Esophagus mucosa (tissue), 1 donor: ENCODE measurements at regions not wholly inside any gene's neighbourhood (a gene's known extent, or its start where the extent isn't known, plus 50 kb on each side); places are given as distances from the start of the nearest gene placed in this dataset.

ENCODE experiments used
- ATAC-seq: fragments of 200-7000 bp; cut with Tn5 transposase; one replicate; pipeline ENCODE4 v1.9.1; 2020
- donor health status: DM: yes; HTN: yes; CAD: no.

DNA sequence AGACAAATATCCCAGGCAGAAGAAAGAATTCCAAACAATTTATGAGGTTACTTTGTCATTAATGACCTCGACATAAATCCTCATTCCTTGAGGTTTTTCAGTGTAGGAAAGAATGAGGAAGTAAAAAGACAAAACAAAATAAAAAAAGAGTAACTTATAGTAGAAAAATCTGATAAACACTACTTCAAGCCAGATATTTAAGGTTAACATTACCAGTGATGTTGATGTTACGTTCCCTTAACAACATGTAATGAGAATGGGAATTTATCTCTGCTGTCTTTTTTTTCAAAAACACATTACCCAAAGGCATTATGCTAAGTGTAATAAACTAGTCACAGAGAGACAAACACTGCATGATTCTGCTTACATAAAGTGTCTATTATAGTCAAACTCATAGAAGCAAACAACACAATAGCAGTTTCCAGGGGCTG is 935.1 kb downstream of the SLITRK1 start:
- no peak for ATAC-seq

DNA sequence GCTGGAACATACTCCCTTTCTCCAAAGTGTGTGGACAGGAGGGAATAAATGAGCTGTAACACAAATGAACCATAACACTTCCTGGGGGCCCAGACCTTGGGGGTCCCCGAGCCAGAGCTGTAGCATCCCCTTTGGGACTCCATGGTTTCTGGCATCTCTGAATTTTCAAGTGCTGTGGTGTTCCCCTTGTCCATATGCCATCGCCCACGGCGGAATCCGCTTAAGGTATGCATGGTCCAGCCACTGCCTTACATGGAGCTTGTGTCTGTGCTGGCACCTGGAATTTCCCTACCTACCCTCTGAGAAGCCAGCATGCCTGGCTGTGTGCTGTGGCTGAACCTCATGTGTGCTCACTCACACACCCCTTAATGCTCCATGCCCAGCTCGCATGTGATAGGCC is 943.6 kb downstream of the SLITRK1 start:
- ATAC-seq: no peak

DNA sequence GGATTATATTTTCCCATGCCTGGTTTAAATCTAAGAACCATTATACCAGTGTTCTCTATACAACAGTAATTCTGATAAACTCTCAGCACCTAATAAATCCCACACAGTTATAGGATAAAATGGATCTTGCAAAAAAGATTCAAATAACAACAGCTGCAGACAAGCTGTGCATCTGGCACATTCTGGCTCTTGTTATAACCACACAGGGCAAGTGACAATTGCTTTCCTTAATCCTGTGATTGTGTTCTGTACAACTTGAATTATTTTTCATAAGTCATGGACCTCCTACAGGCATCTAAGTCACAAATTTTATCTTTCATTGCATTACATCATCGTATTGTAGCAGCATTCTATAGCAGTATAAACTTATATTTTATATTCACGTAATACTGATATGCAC is 948.3 kb downstream of the SLITRK1 start:
- ATAC-seq: no peak

DNA sequence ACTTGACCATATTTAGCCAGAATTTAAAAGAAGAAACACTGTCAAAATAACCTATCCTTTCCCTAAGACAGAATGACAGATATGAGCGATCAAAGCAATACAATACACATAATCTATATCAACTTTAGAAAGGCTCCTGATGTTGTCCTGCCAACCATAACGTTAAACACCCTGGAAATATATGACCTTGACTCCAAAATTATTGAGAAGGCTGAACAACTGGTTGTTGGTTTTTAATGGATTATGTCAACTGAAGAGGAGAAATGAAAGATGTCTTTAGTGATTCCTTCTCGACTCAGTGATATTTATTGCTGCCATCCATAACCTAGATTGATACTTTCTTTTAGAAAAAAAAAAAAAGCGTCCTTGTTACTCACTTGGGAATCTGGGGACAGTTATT is 957.2 kb downstream of the SLITRK1 start:
- ATAC-seq: no peak

DNA sequence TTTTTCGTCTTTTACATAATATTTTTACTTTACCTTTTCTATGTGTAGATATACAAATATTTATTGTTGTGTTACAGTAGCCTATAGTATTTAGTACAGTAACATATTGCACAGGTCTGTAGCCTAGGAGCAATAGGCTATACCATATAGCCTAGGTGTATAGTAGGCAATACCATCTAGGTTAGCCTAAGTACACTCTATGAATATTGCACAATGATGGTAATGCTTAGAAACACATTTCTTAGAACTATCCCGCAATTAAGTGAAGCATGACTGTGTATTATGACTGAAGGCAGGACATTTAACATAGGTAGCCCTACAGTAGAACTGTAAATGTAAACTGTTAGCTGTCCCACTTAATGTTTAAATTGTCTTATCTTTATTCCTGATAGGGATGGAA is 964.3 kb downstream of the SLITRK1 start:
- ATAC-seq: no peak

DNA sequence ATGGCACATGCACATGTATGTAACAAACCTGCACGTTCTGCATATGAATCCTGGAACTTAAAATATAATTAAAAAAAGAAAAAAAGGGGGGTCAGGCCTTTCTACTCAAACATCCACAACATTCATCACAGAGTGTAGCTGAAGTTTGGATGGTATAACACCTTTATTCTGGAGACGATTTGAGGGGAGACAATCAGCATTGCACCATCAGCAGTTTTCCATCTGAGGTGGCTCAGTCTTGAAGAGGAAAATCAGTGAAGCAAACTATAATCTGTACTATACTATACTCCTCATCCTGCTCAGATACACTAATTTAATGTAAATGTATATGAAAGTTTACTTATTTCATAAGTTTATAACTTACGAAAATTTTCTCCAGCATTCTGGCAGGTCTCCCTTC is 969.7 kb downstream of the SLITRK1 start:
- ATAC-seq: no peak

DNA sequence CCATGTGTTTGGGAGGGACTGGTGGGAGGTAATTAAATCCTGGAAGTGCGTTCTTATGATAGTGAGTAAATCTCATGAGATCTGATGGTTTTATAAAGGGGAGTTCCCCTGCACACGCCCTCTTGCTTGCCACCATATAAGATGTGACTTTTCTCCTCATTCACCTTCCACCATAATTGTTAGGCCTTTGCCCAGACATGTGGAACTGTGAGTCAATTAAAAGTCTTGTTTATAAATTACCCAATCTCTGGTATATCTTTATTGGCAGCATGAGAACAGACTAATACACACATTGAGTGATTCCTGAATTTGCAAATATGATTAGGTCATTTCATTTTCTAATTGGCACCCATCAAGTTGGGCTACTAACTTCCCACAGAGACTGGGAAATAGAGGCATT is 977.2 kb downstream of the SLITRK1 start:
- ATAC-seq: no peak

DNA sequence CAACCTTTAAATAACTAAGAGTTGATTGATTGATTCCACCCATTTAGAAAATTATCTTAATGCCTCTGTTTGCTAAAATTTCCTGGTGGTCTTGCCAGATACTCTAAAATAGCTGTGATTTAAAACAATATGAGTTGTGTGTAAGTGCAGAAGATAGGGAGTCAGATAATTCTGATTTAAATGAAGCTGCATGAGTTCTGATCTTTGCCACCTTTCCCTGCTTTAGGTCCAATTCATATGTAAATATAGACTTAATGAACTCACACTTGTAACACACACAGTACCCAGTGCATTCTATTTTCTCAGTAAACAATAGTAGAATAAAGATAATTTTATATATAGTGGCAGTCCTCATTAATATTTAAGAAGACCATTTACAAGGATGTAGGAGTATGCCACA is 981.8 kb downstream of the SLITRK1 start:
- ATAC-seq: no peak

DNA sequence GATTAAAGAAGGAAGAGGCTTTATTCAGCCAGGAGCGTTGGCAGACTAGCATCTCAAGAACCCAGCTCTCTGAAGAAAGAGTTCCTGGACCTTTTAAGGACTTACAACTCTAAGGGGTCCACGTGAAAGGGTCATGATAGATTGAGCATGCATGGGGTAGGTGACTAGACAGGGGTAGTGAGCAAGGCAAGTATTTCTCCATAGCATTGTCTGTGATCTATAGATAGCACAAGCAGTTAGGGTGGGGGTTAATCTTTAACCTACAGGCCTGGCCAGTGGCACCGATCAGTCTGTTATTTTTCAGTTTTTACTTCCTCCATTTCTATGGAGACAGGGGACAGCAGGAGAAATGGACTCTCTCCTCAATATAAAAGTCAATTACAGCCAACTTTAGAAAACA is 983.7 kb downstream of the SLITRK1 start:
- ATAC-seq: no peak

DNA sequence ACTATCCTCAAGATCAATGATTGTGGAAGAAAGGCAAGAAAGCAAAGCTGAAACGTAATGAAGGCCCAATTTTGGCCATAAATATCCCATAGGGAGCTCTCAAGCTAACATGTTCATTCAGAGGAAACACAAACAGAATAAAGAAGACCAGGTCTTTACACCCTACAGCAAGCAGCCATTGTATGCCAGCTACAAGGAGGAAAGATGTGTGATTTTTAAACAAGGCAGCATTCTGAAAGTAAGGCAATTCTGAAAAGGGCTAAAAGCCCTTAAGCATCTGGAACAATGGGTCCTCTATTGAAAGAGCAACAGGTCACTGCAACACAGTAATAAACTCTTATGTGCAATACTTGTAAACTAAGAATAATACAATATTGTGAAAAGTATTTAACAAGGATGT is 1002.4 kb downstream of the SLITRK1 start:
- ATAC-seq: no peak

DNA sequence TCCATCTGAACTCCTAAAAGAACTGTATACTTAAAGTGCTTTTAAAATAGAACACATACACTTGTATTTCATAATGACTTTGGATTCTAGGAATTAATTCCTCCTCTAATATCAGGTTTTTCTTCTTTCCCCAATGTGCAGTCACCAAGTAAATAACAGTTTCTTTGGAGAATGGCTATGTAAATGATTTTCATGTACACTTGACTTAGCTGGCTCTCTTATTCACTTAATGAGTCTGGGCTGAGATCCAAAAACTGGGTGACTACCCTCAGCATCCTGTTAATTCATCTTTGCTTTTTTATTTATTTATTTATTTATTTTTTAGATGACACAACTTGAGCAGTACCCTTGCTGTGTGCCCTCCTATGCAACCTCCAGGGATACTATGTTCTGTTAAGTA is 1003.7 kb downstream of the SLITRK1 start:
- ATAC-seq: no peak

DNA sequence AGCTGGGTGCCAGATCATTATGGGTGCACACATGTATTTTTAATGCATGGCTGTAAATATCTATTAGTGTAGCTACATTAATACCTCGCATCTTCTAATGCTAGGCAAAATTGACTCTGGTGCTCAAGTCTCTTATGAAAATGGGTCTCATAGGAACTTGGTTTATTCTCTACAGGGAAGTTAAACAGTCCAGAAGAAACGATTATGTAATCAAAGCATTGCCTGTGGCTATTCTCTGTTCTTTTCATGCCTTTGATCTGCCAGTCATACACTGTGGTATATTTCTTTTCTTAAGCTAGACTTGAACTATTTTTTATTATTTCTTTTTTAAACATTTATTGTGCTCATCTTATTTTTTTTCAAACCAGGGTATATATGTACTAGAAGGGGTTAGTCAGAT is 1015.0 kb downstream of the SLITRK1 start:
- ATAC-seq: no peak

DNA sequence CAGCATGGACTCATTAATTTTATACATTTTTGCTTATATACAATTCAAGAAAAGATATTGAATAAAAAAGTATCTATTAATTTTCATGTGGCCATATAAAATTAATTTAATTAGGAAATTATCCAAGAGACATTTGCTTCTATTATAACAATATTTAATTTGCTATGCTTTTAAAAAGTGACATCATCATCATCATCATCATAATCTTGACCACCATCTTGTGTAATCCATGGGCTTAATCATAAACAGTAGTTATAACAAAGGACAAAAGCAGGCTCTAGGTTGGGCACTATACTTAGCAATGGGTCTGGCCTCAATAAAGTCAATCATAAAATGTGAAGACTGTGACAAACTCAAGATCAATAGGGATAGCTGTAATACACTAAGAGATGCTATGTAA is 1031.6 kb downstream of the SLITRK1 start:
- no peak for ATAC-seq

DNA sequence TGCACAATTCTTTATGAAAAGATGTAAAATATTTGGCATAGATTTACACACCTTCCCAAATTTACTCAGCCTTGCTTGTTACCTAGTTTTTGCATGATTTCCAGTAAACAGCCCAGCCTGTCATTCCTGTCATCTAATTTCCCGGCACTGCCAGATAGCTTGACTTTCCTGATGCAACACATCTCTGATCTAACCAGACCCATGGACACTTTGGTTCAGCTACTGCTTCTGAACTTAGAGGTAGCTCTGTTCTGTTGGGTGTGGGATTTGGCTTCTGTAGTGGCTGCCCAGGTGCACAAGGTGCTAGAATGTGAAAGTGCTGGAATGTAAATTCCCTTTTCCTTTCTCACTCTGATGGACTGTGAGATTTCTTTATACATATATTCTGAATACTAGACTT is 1033.5 kb downstream of the SLITRK1 start:
- ATAC-seq: no peak

DNA sequence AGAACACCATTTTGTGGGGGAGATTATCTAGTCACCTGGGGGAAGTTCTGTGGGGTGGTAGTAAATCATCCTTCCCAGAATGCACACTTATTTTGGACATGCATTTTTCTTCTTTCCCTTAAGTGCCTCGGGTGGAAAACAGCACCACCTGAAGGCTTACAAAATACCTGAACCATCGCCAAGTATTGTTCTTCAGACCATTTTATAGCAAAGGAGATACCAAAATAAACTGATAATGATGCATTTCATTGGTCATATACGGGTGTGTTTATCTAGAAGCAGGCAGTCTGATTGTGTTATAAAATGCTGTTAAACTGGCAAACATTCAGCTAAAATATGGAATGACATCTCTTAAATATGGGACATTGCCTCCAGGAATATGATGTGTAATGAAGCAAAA is 1034.7 kb downstream of the SLITRK1 start:
- no peak for ATAC-seq

DNA sequence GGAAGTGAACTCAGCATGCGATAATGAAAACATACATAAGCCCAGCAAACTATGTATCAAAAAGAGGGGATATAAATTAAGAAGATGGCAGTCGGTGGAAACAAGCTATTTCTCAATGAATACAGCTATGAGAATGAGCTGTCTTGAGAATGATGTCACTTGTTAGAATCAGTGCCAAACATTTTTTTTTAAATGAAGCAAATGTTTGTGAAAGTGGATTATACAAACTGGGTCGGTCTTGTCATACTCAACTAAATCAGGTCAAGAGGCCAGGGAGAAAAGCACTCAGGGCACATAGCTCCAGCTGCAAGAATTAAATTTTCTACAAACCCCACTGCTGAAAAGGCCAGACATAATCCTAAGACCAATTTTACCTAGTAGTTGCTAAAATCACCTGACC is 1048.4 kb downstream of the SLITRK1 start:
- no peak for ATAC-seq

DNA sequence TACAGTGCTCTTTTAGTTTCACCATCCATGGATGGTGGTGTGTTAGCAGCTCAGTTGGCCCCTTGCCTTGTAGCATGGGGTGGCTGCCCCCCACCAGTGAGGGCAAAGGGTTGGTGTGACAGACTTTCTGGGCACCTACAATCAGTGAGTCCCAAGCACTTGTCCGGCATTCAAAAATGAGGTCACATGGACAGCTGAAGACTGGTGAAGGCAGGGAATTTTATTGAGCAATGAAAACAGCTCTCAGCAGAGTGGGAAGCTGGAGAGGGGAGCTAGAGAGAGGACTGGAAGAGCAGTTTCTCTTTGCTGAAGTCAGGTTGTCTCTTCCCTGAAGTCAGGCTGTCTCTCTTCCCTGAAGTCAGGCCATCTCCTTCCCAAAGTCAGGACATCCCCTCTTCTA is 1053.2 kb downstream of the SLITRK1 start:
- no peak for ATAC-seq

DNA sequence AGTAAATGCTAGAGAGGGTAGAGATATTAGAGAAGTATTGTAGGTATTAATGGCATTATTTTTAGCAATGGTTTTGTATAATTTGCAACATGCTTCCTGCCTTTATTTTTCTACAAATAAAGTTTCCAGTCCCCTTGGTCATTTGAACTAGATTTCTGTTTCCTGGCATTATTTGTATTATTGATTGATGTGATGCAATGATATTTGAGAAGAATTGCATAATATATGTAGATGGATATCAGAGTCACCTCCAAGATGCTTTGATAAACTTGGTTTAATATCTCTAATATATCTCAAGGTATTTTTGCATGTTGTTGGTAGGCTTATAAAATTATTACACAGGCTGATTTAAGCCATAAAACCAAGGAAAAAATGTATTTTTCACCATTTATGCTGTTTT is 1054.5 kb downstream of the SLITRK1 start:
- ATAC-seq: no peak

DNA sequence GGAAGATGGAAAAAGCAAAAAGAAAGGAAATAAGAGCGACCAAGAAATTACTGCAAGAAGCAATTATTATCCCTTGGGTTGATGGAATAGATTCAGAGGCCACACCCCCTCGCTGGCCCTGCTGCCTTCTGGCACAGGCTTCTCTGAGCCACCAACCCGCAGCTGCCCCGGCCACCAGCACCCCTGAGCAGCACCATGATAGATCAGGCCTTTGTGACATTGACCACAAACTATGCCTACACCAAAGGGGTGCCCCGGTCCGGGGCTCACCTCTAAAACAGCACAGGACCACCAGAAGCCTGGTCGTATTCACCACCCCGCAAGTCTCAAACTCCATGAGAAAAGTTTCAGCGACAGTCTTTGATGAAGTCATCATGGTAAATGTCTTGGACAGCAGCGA is 1059.3 kb downstream of the SLITRK1 start:
- ATAC-seq: no peak

DNA sequence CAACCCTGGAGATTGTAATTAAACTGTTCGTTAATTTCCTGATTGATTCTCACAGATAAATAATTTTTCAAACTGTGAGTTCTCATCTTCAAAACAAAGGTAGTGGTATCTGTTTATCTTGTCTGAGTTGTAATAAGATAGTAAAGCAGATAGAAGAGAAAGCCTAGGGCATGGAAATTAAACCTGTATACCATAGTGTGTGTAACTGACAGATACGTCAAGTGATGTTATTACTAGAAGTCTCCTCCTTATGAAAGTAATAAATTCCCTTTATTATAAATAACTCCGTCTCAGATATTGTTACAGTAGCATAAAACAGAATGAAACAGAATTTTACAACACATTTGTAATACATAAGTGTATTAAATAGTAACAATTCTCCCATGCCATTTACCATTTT is 1065.1 kb downstream of the SLITRK1 start:
- no peak for ATAC-seq

DNA sequence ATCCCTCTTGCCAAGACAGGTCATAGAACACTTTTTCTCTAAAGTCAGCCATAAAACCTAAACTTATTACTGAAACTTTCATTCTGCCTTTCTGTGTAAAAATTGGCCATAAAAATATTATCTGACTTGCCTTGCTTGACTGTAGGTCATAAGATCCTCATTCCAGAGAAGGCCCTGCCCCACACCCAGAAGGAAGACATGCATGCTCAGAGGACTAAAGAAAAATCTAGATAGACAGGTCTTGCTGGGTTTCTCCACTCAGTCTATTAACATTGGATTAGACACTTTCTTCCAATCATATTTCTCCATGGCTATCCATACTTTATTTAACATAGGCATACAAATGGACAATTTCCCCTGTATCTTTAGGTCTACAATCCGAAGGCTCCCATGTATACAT is 1066.5 kb downstream of the SLITRK1 start:
- ATAC-seq: peak; percentile 39

DNA sequence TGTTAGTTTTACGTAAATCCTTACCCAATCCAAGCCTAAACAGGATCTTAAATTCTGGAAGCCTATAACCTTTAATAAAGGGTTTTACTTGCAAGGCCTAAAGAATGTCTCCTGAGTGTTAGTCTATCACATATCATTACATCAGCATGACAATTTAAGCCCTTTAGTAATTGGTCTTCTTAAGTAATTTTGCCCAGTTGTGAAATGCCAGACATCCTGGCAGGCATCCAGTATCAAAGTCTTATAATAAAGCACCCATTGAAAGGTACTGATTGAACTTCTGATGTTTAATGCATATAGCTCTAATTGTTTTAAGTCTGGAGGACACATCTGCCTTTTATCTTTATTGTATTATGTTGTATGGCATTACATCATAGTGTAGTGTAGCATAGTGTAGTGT is 1078.9 kb downstream of the SLITRK1 start:
- no peak for ATAC-seq

DNA sequence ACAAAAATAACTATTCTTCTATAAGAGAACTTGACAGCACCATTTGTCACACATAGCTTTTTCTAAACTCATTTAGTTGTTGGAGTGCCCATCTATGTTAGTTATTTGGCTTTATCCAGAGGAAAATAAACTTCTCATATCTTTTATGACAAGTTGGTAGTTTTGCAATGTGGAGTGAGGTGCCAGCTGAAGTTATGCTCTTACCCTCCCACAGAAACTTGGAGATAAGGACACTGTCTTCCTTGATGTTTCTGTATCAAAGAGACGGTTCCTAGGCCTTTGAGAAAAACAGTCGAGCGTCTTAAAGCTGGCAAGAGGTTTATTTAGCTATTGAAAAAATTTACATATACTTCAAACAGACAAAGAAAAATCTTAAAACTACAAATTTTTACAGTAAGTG is 1079.7 kb downstream of the SLITRK1 start:
- ATAC-seq: no peak

DNA sequence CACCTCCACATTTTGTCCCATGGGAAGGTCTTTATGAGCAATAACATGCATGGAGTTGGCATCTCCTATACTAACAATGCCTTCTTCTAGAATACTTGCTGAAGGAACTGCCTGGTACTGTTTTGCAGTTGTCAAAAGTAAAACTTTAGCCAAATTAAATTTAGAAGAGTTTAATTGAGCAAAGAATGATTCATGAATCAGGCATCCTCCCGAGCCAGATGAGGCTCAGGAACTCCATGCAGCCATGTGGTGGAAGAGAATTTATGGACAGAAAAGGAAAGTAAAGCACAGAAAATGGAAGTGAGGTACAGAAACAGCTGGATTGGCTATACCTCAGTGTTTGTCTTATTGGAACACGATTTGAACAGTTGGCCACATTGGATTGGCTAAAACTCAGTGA is 1081.9 kb downstream of the SLITRK1 start:
- ATAC-seq: no peak

DNA sequence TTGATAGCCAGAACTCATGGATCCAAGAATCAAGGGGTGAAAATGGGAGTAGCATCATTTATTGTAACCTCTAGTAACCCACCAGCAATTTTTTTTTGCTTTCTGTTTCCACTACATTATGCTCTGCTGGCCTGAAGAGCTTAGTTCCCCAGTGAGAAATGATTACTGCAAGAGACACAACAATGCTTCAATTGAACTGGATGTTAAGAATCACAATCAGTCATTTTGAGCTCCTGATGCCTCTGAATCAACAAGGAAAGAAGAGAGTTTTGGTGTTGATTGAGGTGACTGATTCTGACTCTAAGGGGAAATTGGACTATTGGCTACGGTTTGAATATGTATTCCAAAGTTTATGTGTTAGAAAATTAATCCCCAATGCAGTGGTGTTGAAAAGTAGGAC is 1084.4 kb downstream of the SLITRK1 start:
- ATAC-seq: no peak

DNA sequence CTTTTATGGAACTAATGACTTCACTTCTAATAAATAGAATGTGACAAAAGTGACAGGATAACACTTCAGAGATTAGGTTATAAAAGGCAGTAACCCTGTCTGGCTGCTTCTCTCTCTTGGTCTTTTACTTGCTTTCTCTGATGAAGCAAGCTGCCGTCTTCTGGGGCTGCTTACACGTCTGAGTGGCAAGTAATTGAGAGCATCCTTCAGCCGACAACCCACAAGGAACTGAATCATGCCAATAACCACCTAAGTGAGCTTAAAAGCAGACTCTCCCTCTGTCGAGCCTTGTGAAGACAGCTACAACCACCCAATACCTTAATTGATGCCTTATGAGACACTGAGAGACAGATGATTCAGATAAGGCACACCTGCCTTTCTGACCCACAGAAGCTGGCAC is 1091.2 kb downstream of the SLITRK1 start:
- no peak for ATAC-seq
